ENCODE measurements at regions not wholly inside any gene's neighbourhood (a gene's known extent, or its start where the extent isn't known, plus 50 kb on each side); places are given as distances from the start of the nearest gene placed in this dataset.
A peak's percentile ranks its signal among the peaks of the same experiment; 100 is the strongest.

- Mint-ChIP-seq H3K4me1 (no peaks in the 10 kb centered on the region), H3K9me3 (no peaks in the 10 kb centered on the region), H3K36me3 (ENCODE audit: low read depth) (no peaks in the 10 kb centered on the region), H3K27ac (no peak overlapping the region), H3K27me3 (peaks cover 18% of the 10 kb centered on the region), H3K4me3 (no peak overlapping the region)
- POLR2A ChIA-PET: no interaction called here
- DNase-seq: no peak
- CTCF ChIA-PET: interaction anchor here (1.0 kb wide), 1 partner anchor 35 kb away, joined by 3 read pairs; no protein-coding TSS in a partner anchor
Observed at GRCh38 chr9:126127591-126127990, 199.0 kb upstream of the MVB12B start.

GRCh38 chr9:126128494-126129142, 198.0 kb upstream of the MVB12B start:
- POLR2A ChIA-PET: no interaction called here
- DNase-seq: no peak
- Mint-ChIP-seq H3K27ac (no peak overlapping the region), H3K27me3 (peaks cover 24% of the 10 kb centered on the region), H3K4me1 (no peaks in the 10 kb centered on the region), H3K9me3 (no peaks in the 10 kb centered on the region), H3K36me3 (ENCODE audit: low read depth) (no peaks in the 10 kb centered on the region), H3K4me3 (no peak overlapping the region)
- CTCF ChIA-PET: no interaction called here

- CTCF ChIA-PET: no interaction called here
- H3K4me3 Mint-ChIP-seq: no peak overlapping the region
- H3K27me3 Mint-ChIP-seq: peaks cover 31% of the 10 kb centered on the region
- H3K9me3 Mint-ChIP-seq: no peaks in the 10 kb centered on the region
- H3K36me3 Mint-ChIP-seq (ENCODE audit: low read depth): no peaks in the 10 kb centered on the region
- no peak overlapping the region for H3K27ac Mint-ChIP-seq
- DNase-seq: no peak
- H3K4me1 Mint-ChIP-seq: no peaks in the 10 kb centered on the region
- POLR2A ChIA-PET: no interaction called here
Observed at GRCh38 chr9:126131066-126132010, 195.3 kb upstream of the MVB12B start.

- Mint-ChIP-seq H3K4me3 (no peak overlapping the region), H3K36me3 (ENCODE audit: low read depth) (no peaks in the 10 kb centered on the region), H3K27ac (no peak overlapping the region), H3K27me3 (peaks cover 32% of the 10 kb centered on the region), H3K9me3 (peaks cover 2% of the 10 kb centered on the region), H3K4me1 (no peaks in the 10 kb centered on the region)
- ChIA-PET POLR2A (no interaction called here), CTCF (no interaction called here)
- DNase-seq: no peak
Observed at GRCh38 chr9:126132746-126133145, 193.9 kb upstream of the MVB12B start.

GRCh38 chr9:126144196-126144595, 182.4 kb upstream of the MVB12B start:
- Mint-ChIP-seq H3K36me3 (ENCODE audit: low read depth) (no peaks in the 10 kb centered on the region), H3K4me3 (no peak overlapping the region), H3K27ac (no peak overlapping the region), H3K27me3 (peaks cover 38% of the 10 kb centered on the region), H3K4me1 (peaks cover 2% of the 10 kb centered on the region), H3K9me3 (no peaks in the 10 kb centered on the region)
- DNase-seq: no peak
- ChIA-PET CTCF (no interaction called here), POLR2A (no interaction called here)

- no peaks in the 10 kb centered on the region for H3K36me3 Mint-ChIP-seq (ENCODE audit: low read depth)
Observed at GRCh38 chr9:126144603-126145456, 181.8 kb upstream of the MVB12B start.

GRCh38 chr9:126145887-126146253, 180.8 kb upstream of the MVB12B start:
- ChIA-PET POLR2A (no interaction called here), CTCF (interaction anchor here (0.7 to 0.9 kb wide), 2 partner anchors 19 to 57 kb away, joined by 3 to 4 read pairs; no protein-coding TSS in a partner anchor)
- H3K36me3 Mint-ChIP-seq (ENCODE audit: low read depth): no peaks in the 10 kb centered on the region

More at GRCh38 chr9:126144603-126145456, 181.8 kb upstream of the MVB12B start:
- ChIA-PET POLR2A (interaction anchor here (0.6 kb wide), 1 partner anchor 947 kb away, joined by 4 read pairs; no protein-coding TSS in a partner anchor), CTCF (no interaction called here)
- Mint-ChIP-seq H3K4me3 (no peak overlapping the region), H3K9me3 (no peaks in the 10 kb centered on the region), H3K27ac (no peak overlapping the region), H3K27me3 (peaks cover 33% of the 10 kb centered on the region), H3K4me1 (peaks cover 2% of the 10 kb centered on the region)
- no peak for DNase-seq

GRCh38 chr9:126146254-126147145, 180.1 kb upstream of the MVB12B start:
- ChIA-PET CTCF (interaction anchor here (0.7 to 0.9 kb wide), 2 partner anchors 20 to 57 kb away, joined by 3 to 4 read pairs; no protein-coding TSS in a partner anchor), POLR2A (no interaction called here)
- Mint-ChIP-seq H3K9me3 (no peaks in the 10 kb centered on the region), H3K4me1 (peaks cover 2% of the 10 kb centered on the region), H3K36me3 (ENCODE audit: low read depth) (no peaks in the 10 kb centered on the region), H3K4me3 (no peak overlapping the region), H3K27ac (peak overlapping the region; percentile 65), H3K27me3 (peaks cover 30% of the 10 kb centered on the region)
- peak; percentile 23 for DNase-seq

More at GRCh38 chr9:126145887-126146253, 180.8 kb upstream of the MVB12B start:
- Mint-ChIP-seq H3K4me1 (peaks cover 2% of the 10 kb centered on the region), H3K27ac (no peak overlapping the region), H3K9me3 (no peaks in the 10 kb centered on the region), H3K4me3 (no peak overlapping the region), H3K27me3 (peaks cover 31% of the 10 kb centered on the region)
- no peak for DNase-seq

- ChIA-PET POLR2A (no interaction called here), CTCF (interaction anchor here (0.6 kb wide), 1 partner anchor 55 kb away, joined by 3 read pairs; no protein-coding TSS in a partner anchor)
- H3K36me3 Mint-ChIP-seq (ENCODE audit: low read depth): no peaks in the 10 kb centered on the region
- H3K4me1 Mint-ChIP-seq: peaks cover 2% of the 10 kb centered on the region
- no peak for DNase-seq
- H3K27me3 Mint-ChIP-seq: peaks cover 28% of the 10 kb centered on the region
- no peaks in the 10 kb centered on the region for H3K9me3 Mint-ChIP-seq
- H3K4me3 Mint-ChIP-seq: no peak overlapping the region
- H3K27ac Mint-ChIP-seq: no peak overlapping the region
Observed at GRCh38 chr9:126147186-126147935, 179.3 kb upstream of the MVB12B start.

- no peak for DNase-seq
- H3K36me3 Mint-ChIP-seq (ENCODE audit: low read depth): no peaks in the 10 kb centered on the region
- CTCF ChIA-PET: interaction anchor here (0.5 to 0.6 kb wide), 2 partner anchors 54 to 157 kb away, joined by 3 read pairs; no protein-coding TSS in a partner anchor
- POLR2A ChIA-PET: no interaction called here
- H3K9me3 Mint-ChIP-seq: no peaks in the 10 kb centered on the region
- H3K27ac Mint-ChIP-seq: no peak overlapping the region
- peak overlapping the region; percentile 36 for H3K4me3 Mint-ChIP-seq
- H3K4me1 Mint-ChIP-seq: peaks cover 2% of the 10 kb centered on the region
- peaks cover 23% of the 10 kb centered on the region for H3K27me3 Mint-ChIP-seq
Observed at GRCh38 chr9:126147936-126148870, 178.4 kb upstream of the MVB12B start.
